T47D (cell line): ENCODE measurements at regions not wholly inside any gene's neighbourhood (a gene's known extent, or its start where the extent isn't known, plus 50 kb on each side); places are given as distances from the start of the nearest gene placed in this dataset.
"Not testable (repeated sequence)": the region's sequence is repeated elsewhere in the genome, so short reads cannot be mapped to it uniquely, and the experiment has no call there.

Experiments used
- DNase-seq, 2 experiments: peaks; one replicate each; pipeline versions ENCODE4 v3.0.0 to v3.0.0-alpha.2; 2011 to 2012; ENCODE audit warnings: low read depth in 1 of 2, low spot score in 1 of 2
- JUND ChIP-seq: IDR thresholded peaks from 2 replicates; pipeline ENCODE4 v1.6.1; 2012; ENCODE audit warnings: low read depth
- in situ Hi-C: cut with HindIII; loops from 2 replicates; pipeline ENCODE4 v1.10.0; 2016; ENCODE audit warnings: low sequenced_read_pairs, low pct_unique_long_range_greater_than_20kb

GRCh38 chr9:135184181-135185053 is 96.9 kb downstream of the OLFM1 start:
- no peak for TF ChIP-seq JUND
- no peak for DNase-seq
- in situ Hi-C loops = no loop called here

GRCh38 chr9:135185060-135185459 is 97.6 kb downstream of the OLFM1 start:
- TF ChIP-seq JUND = no peak
- in situ Hi-C loops = no loop called here
- DNase-seq = no peak

GRCh38 chr9:135186248-135187164 is 99.0 kb downstream of the OLFM1 start:
- no peak for DNase-seq
- TF ChIP-seq JUND = no peak
- in situ Hi-C loops = no loop called here

GRCh38 chr9:135187365-135187764 is 99.9 kb downstream of the OLFM1 start:
- DNase-seq = no peak
- in situ Hi-C loops = no loop called here
- no peak for TF ChIP-seq JUND

- no peak for DNase-seq
- TF ChIP-seq JUND = no peak
- in situ Hi-C loops = no loop called here
These were observed 101.2 kb downstream of the OLFM1 start for GRCh38 chr9:135188681-135189151.

- no peak for TF ChIP-seq JUND
- DNase-seq = no peak
- in situ Hi-C loops = no loop called here
These were observed 102.0 kb downstream of the OLFM1 start for GRCh38 chr9:135189497-135189896.

- DNase-seq = no peak
- in situ Hi-C loops = no loop called here
These were observed 103.5 kb downstream of the OLFM1 start for GRCh38 chr9:135190789-135191577.

GRCh38 chr9:135192686-135193085 is 105.2 kb downstream of the OLFM1 start:
- no peak for DNase-seq
- TF ChIP-seq JUND = no peak
- in situ Hi-C loops = no loop called here

More at GRCh38 chr9:135190789-135191577, 103.5 kb downstream of the OLFM1 start:
- TF ChIP-seq JUND = no peak

- in situ Hi-C loops, DNase-seq: not testable (repeated sequence)
These were observed 108.5 kb downstream of the OLFM1 start for GRCh38 chr9:135195975-135196374.

- DNase-seq = no peak
These were observed 109.0 kb downstream of the OLFM1 start for GRCh38 chr9:135196474-135196873.

GRCh38 chr9:135198144-135198543 is 110.7 kb downstream of the OLFM1 start:
- no peak for DNase-seq
- in situ Hi-C loops = no loop called here
- no peak for TF ChIP-seq JUND

More at GRCh38 chr9:135196474-135196873, 109.0 kb downstream of the OLFM1 start:
- no peak for TF ChIP-seq JUND
- in situ Hi-C loops = no loop called here
